RWPE1 (cell line): ENCODE measurements at regions not wholly inside any gene's neighbourhood (a gene's known extent, or its start where the extent isn't known, plus 50 kb on each side); places are given as distances from the start of the nearest gene placed in this dataset.

Source experiments
- CTCF ChIA-PET: fragments of 350-600 bp; sonication (Branson Sonifier 250); formaldehyde crosslinking; extraction: SDS; loops from one replicate; lab custom pipeline; 2021; lab: Yijun Ruan, JAX
- POLR2A ChIA-PET: fragments of 400-600 bp; formaldehyde crosslinking; extraction: SDS; loops from one replicate; lab custom pipeline; 2020; ENCODE audit warnings: antibody characterized with exemption; ENCODE audit not compliant: low non-redundant PET; lab: Yijun Ruan, JAX
- DNase-seq: peaks from one replicate; pipeline ENCODE4 v3.0.0; 2012; ENCODE audit warnings: low spot score
- H3K27ac ChIP-seq: fragments of 450-650 bp; 2 replicates; pipeline ENCODE4 v1.5.1; 2017
- TF ChIP-seq, protein P1 (sequence below): fragments of 450-650 bp; conservative IDR thresholded peaks from 2 replicates; pipeline ENCODE4 v1.5.1; 2017; ENCODE audit warnings: low read depth, mild to moderate bottlenecking

DNA sequence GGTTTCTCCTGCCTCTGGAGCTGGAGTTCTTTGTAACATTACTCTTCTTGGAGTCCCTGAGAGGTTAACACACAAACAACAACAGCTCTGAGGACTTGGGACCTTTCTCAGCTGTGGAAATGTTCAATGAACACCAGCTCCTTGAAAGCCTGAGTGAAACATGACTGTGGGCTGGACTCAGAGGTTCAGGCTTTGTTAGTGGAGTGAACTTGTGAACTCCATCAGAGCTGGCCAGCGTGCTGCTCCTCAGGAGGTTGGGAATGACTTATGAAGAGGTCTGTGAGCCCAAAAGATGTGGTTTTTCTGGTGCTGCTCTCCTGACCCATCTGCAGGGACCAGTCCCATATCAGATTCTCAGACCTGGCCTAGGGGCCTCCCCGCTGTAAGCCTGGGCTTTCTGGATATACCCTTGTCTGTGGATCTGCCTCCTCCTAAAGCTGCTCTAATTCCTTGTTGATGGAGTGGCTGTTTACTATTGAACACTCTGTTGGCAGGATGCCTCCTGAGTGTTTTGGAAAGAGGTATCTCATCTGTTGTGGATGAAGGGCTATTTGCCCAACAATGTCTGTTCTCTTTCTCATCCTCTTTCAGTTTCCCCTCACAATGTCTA, 170.0 kb upstream of the GDNF start:
- ChIA-PET POLR2A (no interaction called here), CTCF (no interaction called here)
- H3K27ac ChIP-seq: no peak overlapping the region
- TF ChIP-seq, protein P1, sequence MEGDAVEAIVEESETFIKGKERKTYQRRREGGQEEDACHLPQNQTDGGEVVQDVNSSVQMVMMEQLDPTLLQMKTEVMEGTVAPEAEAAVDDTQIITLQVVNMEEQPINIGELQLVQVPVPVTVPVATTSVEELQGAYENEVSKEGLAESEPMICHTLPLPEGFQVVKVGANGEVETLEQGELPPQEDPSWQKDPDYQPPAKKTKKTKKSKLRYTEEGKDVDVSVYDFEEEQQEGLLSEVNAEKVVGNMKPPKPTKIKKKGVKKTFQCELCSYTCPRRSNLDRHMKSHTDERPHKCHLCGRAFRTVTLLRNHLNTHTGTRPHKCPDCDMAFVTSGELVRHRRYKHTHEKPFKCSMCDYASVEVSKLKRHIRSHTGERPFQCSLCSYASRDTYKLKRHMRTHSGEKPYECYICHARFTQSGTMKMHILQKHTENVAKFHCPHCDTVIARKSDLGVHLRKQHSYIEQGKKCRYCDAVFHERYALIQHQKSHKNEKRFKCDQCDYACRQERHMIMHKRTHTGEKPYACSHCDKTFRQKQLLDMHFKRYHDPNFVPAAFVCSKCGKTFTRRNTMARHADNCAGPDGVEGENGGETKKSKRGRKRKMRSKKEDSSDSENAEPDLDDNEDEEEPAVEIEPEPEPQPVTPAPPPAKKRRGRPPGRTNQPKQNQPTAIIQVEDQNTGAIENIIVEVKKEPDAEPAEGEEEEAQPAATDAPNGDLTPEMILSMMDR: no peak
- no peak for DNase-seq

DNA sequence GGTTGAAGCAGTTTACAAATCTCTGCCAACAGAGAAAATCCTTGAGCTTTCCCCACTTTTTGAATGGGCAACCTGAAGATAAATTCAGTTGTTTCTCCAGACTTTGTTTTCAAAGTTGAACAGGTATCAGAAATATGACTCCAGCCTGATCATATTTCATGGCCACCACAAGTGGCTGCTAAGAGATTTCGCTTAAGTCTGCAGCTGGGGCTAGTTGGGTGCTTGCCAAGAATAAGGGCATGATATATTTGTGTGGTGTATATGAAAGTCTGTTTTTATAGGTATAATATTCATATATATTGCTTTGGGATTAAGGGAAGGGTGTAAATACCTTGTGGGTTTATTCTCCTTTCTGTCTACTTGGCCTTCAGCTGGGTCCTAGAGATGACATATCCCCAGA, 168.4 kb upstream of the GDNF start:
- ChIA-PET POLR2A (no interaction called here), CTCF (no interaction called here)
- no peak for DNase-seq
- H3K27ac ChIP-seq: no peak overlapping the region
- TF ChIP-seq, protein P1: no peak

DNA sequence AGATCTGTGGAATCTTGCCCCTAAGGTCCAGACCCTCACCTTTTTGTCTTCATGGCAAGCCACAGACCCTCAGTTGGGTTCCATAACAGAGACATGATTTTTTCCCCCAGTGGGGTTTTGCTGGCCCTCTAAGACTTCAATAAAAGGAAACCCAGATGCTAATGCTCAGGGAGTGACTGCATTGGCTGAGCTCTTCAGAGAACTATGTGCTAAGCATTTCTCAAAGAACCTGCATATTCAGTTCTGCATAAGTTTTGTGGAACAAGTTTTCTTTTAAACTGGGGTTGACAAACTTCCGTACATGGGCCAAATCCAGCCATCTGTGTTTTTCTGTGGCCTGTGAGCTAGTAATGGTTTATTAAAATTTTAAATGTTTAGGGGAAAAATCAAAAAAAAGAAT, 159.8 kb upstream of the GDNF start:
- CTCF ChIA-PET: no interaction called here
- H3K27ac ChIP-seq: no peak overlapping the region
- TF ChIP-seq, protein P1: no peak
- POLR2A ChIA-PET: no interaction called here
- DNase-seq: no peak

DNA sequence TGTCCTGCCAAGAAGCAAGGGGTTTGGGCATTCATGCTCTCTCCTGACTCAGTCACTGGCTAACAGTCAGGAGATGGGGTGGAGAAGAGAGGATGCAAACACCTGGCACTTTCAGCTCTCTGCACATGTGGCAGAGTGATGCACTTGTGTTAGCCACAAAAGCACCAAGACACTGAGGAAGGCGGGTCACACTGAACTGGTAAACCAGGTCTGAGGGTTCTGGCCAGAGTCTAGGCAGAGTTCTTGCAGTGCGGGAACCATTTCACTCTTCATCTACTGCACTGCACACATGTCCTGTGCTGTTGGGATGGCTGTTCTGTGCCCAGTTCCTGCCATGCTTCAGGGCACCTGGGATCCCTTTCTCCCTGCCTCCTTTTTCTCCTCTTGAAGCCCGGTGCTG, 157.1 kb upstream of the GDNF start:
- CTCF ChIA-PET: no interaction called here
- POLR2A ChIA-PET: no interaction called here
- TF ChIP-seq, protein P1: no peak
- no peak overlapping the region for H3K27ac ChIP-seq
- no peak for DNase-seq

DNA sequence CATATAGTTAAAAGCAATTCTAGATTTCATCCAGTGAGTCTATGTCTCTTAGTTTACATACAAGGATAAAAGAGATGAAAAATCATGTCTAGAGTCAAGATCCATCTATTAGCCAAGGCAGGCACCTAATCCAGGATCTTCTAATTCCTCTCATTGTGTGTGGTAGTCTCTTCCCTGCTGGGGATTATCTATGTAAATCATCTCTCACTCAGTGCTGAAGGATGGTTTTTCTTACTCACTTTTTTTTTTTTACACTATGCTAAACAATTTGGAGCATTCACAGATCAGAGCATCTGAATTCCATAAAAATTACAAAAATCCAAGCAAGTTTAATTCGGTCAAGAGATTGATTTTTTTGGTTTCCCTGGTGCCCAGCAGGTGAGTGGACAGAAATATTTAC, 154.9 kb upstream of the GDNF start:
- CTCF ChIA-PET: no interaction called here
- DNase-seq: no peak
- TF ChIP-seq, protein P1: no peak
- POLR2A ChIA-PET: no interaction called here
- H3K27ac ChIP-seq: no peak overlapping the region

DNA sequence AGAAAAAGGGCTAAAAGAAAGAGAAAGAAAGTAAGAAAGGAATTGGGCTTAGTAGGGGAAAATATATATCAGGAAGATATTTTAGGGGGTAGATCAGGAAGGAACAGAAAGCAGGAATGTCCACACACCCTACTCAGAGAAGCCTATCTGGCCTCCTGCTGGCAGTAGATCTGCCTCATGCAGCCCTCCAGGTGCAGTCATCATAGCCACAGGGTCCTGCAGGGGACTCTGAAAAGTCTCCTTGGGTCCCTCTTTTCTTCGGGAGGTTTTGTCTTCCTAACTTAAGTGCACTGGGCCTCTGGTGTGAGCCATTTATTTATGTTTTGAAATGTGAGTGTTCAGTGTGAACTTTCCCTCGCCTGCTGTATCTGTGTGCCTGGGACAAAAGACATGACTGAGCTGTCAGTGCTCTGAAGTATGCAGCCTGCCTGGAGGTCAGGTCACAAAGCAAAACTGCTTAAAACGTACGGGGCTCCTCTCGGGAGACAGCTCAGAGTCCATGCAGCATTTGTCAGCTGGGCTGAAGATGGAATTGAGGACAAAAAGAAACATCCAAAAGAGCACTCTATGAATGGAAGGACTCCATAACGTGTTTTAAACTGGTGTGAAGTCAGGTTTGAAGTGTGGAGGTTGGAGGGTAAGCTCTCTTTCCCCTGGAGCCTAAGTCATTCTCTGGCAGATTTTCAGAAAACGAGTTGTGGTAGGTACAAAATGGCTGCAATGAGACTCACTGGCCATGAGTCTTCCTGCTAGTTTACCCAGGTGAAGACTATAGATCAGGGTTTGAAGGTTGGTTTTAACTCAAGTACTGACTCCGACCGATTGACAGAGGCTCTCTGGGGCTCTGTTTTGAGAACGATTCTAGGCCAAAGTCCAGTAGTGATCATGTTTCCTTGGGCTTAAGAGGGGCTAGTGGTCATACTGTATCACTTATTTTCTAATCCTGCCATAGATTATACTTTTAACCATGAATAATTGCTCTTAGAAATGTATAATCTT, 151.8 kb upstream of the GDNF start:
- ChIA-PET CTCF (interaction anchor here (0.6 kb wide), 1 partner anchor 53 kb away, joined by 3 read pairs; no protein-coding TSS in a partner anchor), POLR2A (no interaction called here)
- DNase-seq: no peak
- H3K27ac ChIP-seq: no peak overlapping the region
- TF ChIP-seq, protein P1: no peak
